ENCODE measurements at regions not wholly inside any gene's neighbourhood (a gene's known extent, or its start where the extent isn't known, plus 50 kb on each side); places are given as distances from the start of the nearest gene placed in this dataset.

DNA sequence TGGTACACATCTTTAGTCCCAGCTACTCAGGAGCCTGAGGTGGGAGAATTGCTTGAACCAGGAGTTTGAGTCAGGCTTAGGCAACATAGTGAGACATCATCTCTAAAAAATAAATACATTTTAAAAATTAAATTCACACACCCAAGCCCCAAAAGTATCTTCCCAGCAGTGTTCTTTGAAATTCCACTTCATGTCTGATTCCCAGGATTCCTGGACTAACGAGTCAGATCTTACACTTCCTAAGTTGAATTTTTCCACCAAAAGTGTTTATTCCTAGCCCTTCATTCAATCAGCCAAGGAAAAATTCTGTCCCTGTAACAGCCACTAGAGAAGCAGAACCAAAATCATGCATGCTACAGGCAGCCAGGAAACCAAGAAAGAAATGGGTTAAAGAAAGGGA lies 970.9 kb downstream of the EFNA5 start:
- DNase-seq (ENCODE audit: low spot score in 2 of 2) (no peak), ATAC-seq (ENCODE audit: low read depth) (no peak)
- Mint-ChIP-seq H3K4me1 (no peaks in the 10 kb centered on the region), H3K27me3 (no peaks in the 10 kb centered on the region), H3K4me3 (no peak overlapping the region), H3K27ac (no peak overlapping the region), H3K9me3 (peaks cover 5% of the 10 kb centered on the region), H3K36me3 (no peaks in the 10 kb centered on the region)

DNA sequence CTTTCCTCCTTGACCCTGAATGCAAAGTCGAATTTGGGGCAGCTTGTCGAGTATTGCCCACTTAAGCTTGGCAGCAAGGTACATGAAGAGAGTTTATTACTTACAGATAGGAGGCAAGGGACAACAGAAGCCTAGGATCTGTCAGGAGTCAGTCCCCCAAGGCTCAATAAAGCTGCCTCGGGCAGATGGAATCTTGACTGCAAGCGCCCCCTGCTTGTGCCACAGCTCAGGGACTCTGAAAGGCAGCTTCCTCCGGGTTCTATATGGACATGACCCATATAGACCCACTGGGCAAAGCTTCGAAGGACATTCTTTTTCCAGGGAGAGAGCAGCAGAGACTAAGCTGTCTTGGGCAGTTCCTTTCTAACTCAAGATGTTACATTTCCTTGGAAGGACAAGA lies 971.5 kb downstream of the EFNA5 start:
- H3K4me3 Mint-ChIP-seq: no peak overlapping the region
- peaks cover 5% of the 10 kb centered on the region for H3K9me3 Mint-ChIP-seq
- DNase-seq (ENCODE audit: low spot score in 2 of 2) (no peak), ATAC-seq (ENCODE audit: low read depth) (no peak)
- H3K27ac Mint-ChIP-seq: no peak overlapping the region
- H3K27me3 Mint-ChIP-seq: no peaks in the 10 kb centered on the region
- H3K36me3 Mint-ChIP-seq: no peaks in the 10 kb centered on the region
- H3K4me1 Mint-ChIP-seq: no peaks in the 10 kb centered on the region

DNA sequence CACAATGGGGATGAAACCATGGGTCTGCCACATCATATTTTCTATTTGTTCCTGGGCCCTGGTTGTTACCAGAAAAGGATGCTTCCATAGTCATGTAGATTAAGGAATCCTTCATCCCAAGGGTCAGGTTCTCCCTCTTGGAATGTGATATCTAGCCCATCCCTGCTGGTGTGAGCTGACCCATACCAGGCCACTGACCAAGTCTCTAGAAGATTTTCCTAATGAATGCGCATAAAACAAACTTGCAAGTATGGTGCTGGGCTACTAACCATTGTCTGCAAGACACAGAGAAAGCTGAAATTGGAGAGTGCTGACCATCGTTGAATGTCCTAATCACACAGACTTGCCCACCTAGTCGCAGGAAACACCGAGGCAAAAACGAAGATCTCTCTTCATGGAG lies 972.6 kb downstream of the EFNA5 start:
- Mint-ChIP-seq H3K4me3 (no peak overlapping the region), H3K9me3 (peaks cover 5% of the 10 kb centered on the region), H3K27ac (no peak overlapping the region), H3K27me3 (no peaks in the 10 kb centered on the region), H3K36me3 (no peaks in the 10 kb centered on the region), H3K4me1 (no peaks in the 10 kb centered on the region)
- DNase-seq (ENCODE audit: low spot score in 2 of 2) (no peak), ATAC-seq (ENCODE audit: low read depth) (no peak)

DNA sequence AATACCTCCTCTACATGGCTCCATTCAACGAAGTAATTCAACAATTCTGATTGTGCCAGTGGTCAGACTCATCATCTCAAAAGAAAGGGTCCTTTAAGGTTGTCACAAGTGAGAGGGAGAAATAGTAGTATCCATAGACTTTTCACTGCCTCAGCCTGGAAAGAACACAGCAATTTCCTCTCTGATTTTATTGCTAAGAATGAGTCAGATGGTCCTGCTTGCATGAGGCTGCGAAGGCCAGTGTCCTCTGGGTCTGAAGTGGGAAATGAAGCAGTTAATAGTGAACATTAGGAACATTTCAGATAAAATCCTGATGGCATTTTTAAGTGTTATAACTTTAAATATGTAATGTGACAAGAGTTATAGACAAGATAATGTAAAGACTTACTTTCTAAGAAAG lies 979.0 kb downstream of the EFNA5 start:
- Mint-ChIP-seq H3K4me3 (no peak overlapping the region), H3K4me1 (no peaks in the 10 kb centered on the region), H3K27ac (no peak overlapping the region), H3K9me3 (no peaks in the 10 kb centered on the region), H3K27me3 (no peaks in the 10 kb centered on the region), H3K36me3 (no peaks in the 10 kb centered on the region)
- ATAC-seq (ENCODE audit: low read depth) (no peak), DNase-seq (ENCODE audit: low spot score in 2 of 2) (no peak)

DNA sequence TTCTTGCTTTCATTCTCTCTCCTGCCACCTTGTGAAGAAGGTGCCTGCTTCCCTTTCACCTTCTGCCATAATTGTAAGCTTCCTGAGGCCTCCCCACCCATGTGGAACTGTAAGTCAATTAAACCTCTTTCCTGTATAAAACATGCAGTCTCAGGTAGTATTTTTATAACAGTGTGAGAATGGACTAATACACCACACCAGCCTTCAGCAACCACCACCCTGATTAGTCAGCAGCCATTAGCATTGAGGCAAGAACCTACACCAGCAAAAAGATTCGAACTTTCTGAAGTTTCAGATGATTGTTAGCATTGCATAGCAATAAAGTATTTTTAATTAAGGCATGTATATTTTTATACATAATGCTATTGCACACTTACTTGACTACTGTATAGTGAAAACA lies 980.2 kb downstream of the EFNA5 start:
- H3K4me3 Mint-ChIP-seq: no peak overlapping the region
- H3K4me1 Mint-ChIP-seq: no peaks in the 10 kb centered on the region
- H3K36me3 Mint-ChIP-seq: no peaks in the 10 kb centered on the region
- no peak for ATAC-seq (ENCODE audit: low read depth)
- no peaks in the 10 kb centered on the region for H3K27me3 Mint-ChIP-seq
- H3K9me3 Mint-ChIP-seq: no peaks in the 10 kb centered on the region
- H3K27ac Mint-ChIP-seq: no peak overlapping the region
- DNase-seq (ENCODE audit: low spot score in 2 of 2): no peak

DNA sequence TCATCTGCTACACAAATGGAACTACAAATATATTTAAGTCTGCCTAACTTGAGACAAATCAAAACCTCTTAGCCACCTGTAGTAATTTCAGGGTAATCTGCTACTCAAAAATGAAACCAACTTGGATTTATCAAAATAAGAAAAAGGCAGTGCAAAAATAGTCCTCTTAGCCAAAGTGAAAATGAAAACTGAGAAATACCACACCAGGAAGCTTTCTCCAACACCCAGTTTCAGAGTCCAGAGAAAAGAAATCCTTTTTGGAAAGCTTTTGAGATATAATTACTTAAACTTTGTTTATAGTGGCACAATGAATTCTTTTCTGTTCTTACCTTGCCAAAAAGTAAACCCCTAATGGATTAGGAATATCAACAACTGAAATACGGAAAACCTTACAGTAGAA lies 990.4 kb downstream of the EFNA5 start:
- Mint-ChIP-seq H3K27me3 (no peaks in the 10 kb centered on the region), H3K36me3 (no peaks in the 10 kb centered on the region), H3K4me3 (no peak overlapping the region), H3K4me1 (no peaks in the 10 kb centered on the region), H3K27ac (no peak overlapping the region), H3K9me3 (peaks cover 8% of the 10 kb centered on the region)
- no peak for DNase-seq (ENCODE audit: low spot score in 2 of 2)
- ATAC-seq (ENCODE audit: low read depth): no peak

DNA sequence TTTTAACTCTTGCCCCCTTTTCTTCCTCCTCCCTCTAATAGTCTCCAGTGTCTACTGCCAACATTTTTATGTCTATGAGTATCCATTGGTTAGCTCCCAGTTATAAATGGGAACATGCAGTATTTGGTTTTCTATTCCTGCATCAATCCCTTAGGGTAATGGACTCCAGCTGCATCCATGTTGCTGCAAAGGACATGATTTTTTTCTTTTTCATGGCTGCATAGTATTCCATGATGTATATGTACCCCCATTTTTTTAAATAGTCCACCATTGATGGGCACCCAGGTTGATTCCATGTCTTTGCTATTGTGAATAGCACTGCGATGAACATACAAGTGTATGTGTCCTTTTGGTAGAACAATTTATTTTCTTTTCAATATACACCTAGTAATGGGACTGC lies 993.7 kb downstream of the EFNA5 start:
- no peak for DNase-seq (ENCODE audit: low spot score in 2 of 2)
- no peak for ATAC-seq (ENCODE audit: low read depth)
- Mint-ChIP-seq H3K36me3 (no peaks in the 10 kb centered on the region), H3K27ac (no peak overlapping the region), H3K9me3 (peaks cover 7% of the 10 kb centered on the region), H3K4me1 (no peaks in the 10 kb centered on the region), H3K27me3 (no peaks in the 10 kb centered on the region), H3K4me3 (no peak overlapping the region)

DNA sequence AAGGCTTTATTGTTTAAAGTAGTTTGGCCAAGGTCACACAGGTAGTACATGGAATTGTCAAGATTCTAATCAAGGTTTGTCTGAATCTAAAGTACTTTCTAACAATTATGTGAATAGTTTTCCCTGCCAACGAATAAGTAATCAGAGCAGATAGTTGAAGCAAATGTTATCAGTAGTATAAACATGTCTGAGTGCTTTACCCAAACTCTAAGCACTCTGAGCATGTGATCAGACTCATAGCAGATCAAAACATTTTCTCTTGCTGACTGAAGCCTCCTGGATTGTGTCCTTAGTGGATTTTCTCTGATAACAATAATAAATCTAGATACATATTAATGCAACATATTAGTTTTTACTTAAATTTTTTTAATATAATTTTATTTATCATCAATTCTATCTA lies 995.0 kb downstream of the EFNA5 start:
- Mint-ChIP-seq H3K27me3 (no peaks in the 10 kb centered on the region), H3K9me3 (peaks cover 7% of the 10 kb centered on the region), H3K4me3 (no peak overlapping the region), H3K36me3 (no peaks in the 10 kb centered on the region), H3K27ac (no peak overlapping the region), H3K4me1 (no peaks in the 10 kb centered on the region)
- DNase-seq (ENCODE audit: low spot score in 2 of 2): no peak
- no peak for ATAC-seq (ENCODE audit: low read depth)

DNA sequence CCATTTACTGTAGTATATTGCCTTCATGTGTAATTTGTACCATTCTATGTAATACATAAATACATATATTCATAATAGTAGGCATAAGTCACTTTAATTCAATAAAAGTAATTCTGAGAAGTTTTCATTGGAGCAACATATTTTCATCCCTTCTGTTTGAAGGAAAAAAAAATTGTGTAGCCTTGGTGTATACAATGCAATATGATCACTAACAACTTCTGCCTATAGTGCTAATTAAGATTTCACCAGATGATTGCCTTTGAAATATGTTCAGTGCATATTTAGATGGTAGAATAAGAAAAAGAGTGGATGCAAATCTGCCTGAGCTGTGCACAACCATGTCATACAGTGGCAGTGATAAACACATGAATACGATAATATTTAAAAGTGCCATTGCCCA lies 996.8 kb downstream of the EFNA5 start:
- Mint-ChIP-seq H3K27me3 (no peaks in the 10 kb centered on the region), H3K27ac (no peak overlapping the region), H3K9me3 (peaks cover 5% of the 10 kb centered on the region), H3K36me3 (no peaks in the 10 kb centered on the region), H3K4me3 (no peak overlapping the region), H3K4me1 (no peaks in the 10 kb centered on the region)
- ATAC-seq (ENCODE audit: low read depth) (no peak), DNase-seq (ENCODE audit: low spot score in 2 of 2) (no peak)

DNA sequence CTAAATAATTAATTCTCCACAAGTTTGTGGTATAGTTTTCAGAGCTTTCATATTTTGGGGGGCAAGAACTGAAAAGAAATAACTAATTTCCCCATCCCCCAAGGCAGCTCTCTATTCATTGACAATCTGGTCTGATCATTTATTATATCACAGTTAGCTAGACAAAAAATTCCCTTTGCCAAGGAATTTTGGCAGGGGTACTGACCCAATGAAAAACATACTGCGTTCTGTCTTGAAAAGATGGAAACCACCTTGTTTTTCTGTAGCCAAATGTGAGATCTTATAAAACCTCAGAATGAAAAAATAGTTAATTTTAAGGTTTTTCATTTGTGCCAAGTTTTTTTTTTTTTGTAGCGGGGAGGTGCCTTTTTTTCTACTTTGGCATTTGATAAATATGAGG lies 1008.9 kb downstream of the EFNA5 start:
- Mint-ChIP-seq H3K4me1 (no peaks in the 10 kb centered on the region), H3K36me3 (no peaks in the 10 kb centered on the region), H3K9me3 (peaks cover 6% of the 10 kb centered on the region), H3K4me3 (no peak overlapping the region), H3K27ac (no peak overlapping the region), H3K27me3 (no peaks in the 10 kb centered on the region)
- DNase-seq (ENCODE audit: low spot score in 2 of 2) (no peak), ATAC-seq (ENCODE audit: low read depth) (no peak)

DNA sequence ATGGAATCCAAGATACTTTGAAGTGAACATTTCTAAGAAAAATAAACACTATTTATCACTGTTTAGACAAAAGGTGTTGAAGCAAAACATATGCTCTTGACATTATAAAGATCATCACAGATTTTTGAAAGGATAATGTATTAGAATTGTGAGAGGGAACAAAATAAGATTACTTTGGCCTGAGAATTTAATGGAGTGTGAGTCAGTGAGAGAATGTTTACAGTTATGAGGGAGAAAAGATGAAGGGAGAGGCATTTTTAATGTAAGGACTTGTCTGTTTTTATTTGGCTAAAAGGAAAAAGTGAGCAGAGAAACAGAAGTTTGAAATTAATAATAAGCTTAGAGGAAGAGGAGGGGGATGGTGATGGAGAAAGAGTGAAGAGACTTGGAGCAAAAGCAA lies 1010.1 kb downstream of the EFNA5 start:
- ATAC-seq (ENCODE audit: low read depth) (no peak), DNase-seq (ENCODE audit: low spot score in 2 of 2) (no peak)
- no peaks in the 10 kb centered on the region for H3K36me3 Mint-ChIP-seq
- H3K27me3 Mint-ChIP-seq: no peaks in the 10 kb centered on the region
- peaks cover 6% of the 10 kb centered on the region for H3K9me3 Mint-ChIP-seq
- H3K4me3 Mint-ChIP-seq: no peak overlapping the region
- no peaks in the 10 kb centered on the region for H3K4me1 Mint-ChIP-seq
- H3K27ac Mint-ChIP-seq: no peak overlapping the region

DNA sequence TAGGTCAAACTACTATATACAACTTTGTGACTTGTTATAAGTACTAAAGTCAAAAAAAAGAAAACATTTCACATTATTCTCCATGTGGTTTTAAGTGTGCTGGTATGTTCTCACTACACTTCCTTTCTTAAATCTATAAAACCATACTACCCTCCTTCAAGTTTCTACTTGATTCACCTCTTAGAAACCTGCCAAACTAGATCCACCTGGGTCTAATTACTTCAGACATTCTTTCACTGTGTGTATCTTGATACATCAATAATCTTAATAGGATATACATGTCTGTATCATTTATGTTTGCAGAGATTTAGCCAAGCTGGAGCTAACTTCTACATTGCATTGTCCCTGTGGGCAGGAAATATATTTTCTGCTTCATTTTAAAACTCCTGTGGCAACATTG lies 1012.6 kb downstream of the EFNA5 start:
- Mint-ChIP-seq H3K4me1 (no peaks in the 10 kb centered on the region), H3K27me3 (no peaks in the 10 kb centered on the region), H3K27ac (no peak overlapping the region), H3K36me3 (no peaks in the 10 kb centered on the region), H3K4me3 (no peak overlapping the region), H3K9me3 (peaks cover 9% of the 10 kb centered on the region)
- ATAC-seq (ENCODE audit: low read depth): no peak
- no peak for DNase-seq (ENCODE audit: low spot score in 2 of 2)

DNA sequence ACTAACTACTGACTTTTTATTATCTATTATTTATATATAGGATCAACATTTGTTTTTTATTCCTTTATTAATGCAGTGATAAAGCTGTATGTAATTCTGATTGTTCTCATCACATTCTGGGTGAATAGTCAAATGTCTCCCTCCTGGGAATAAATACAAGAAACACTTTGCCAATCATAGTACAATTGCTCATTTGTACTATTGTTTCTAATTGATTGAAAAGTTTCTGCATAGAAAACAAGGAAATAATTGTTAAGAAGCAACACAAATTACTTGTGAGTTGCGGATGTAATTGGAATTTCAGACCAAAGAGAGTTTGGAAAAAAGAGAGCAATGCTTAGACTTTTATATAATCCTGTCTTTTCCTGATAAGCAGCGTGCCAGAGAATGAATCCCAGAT lies 1013.9 kb downstream of the EFNA5 start:
- no peak overlapping the region for H3K27ac Mint-ChIP-seq
- peaks cover 11% of the 10 kb centered on the region for H3K9me3 Mint-ChIP-seq
- no peaks in the 10 kb centered on the region for H3K4me1 Mint-ChIP-seq
- no peaks in the 10 kb centered on the region for H3K36me3 Mint-ChIP-seq
- no peak overlapping the region for H3K4me3 Mint-ChIP-seq
- no peaks in the 10 kb centered on the region for H3K27me3 Mint-ChIP-seq
- no peak for ATAC-seq (ENCODE audit: low read depth)
- DNase-seq (ENCODE audit: low spot score in 2 of 2): no peak

DNA sequence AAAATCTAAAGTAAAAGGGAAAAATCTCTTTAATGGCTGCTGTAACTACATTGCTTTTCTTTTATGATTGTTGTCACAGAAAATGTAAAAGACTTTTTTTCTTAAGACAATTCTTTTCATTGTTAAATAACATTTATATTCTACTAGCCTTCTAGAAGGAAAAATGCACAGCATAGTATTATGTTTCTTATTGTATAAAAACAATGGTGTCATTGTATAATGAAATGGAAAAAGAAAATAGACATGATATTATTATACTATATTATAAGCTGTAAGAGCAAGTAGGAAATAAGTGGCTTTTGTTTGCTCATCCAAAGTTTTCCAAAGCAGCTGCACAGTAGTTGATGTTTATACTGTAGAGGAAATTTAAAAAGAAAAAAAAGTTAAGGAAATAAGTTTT lies 1021.7 kb downstream of the EFNA5 start:
- DNase-seq (ENCODE audit: low spot score in 2 of 2) (no peak), ATAC-seq (ENCODE audit: low read depth) (no peak)
- Mint-ChIP-seq H3K9me3 (peaks cover 2% of the 10 kb centered on the region), H3K4me3 (no peak overlapping the region), H3K4me1 (no peaks in the 10 kb centered on the region), H3K36me3 (no peaks in the 10 kb centered on the region), H3K27ac (no peak overlapping the region), H3K27me3 (no peaks in the 10 kb centered on the region)

DNA sequence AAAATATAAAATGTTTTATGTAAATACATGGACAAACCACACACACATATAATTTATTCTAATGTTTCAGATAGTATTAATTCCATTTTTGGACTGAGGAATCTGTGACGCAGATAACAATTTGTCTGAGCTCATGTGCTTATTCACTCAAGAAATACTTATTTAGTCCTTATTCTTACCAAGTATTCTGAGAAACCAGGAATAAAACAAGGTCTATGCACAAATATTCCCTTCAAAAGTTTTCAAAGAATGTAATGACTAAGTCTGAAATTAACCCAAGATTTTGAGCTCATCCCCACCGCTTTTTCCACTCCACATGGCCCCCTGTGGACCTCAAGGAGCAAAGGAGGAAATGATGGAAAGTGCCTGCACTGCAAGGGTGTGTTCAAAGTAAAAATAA lies 1022.3 kb downstream of the EFNA5 start:
- ATAC-seq (ENCODE audit: low read depth) (no peak), DNase-seq (ENCODE audit: low spot score in 2 of 2) (no peak)
- Mint-ChIP-seq H3K36me3 (no peaks in the 10 kb centered on the region), H3K27ac (no peak overlapping the region), H3K4me3 (no peak overlapping the region), H3K9me3 (peaks cover 2% of the 10 kb centered on the region), H3K27me3 (no peaks in the 10 kb centered on the region), H3K4me1 (no peaks in the 10 kb centered on the region)

DNA sequence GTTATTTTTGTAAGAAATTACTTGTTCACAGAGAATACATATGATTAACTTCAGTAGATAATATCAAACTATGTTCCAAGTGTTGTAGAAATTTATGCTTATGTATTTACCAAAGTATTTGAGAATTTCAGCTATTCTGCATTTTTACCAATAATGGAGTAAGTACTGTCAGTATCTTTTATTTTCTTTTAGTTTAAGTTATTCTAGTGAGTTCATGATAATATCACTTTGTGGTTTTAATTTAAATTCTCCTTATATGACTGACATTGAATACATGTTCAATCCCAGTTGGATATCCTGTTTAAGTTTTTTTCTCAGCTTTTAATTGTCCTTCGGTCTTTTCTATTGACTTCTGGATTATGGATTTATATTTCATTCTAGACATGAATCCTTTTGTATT lies 1024.6 kb downstream of the EFNA5 start:
- Mint-ChIP-seq H3K36me3 (no peaks in the 10 kb centered on the region), H3K4me1 (no peaks in the 10 kb centered on the region), H3K27me3 (no peaks in the 10 kb centered on the region), H3K9me3 (no peaks in the 10 kb centered on the region), H3K4me3 (no peak overlapping the region), H3K27ac (no peak overlapping the region)
- ATAC-seq (ENCODE audit: low read depth) (no peak), DNase-seq (ENCODE audit: low spot score in 2 of 2) (no peak)
